ENCODE measurements at regions not wholly inside any gene's neighbourhood (a gene's known extent, or its start where the extent isn't known, plus 50 kb on each side); places are given as distances from the start of the nearest gene placed in this dataset.
"Not testable (repeated sequence)": the region's sequence is repeated elsewhere in the genome, so short reads cannot be mapped to it uniquely, and the experiment has no call there.

- in situ Hi-C loops (cut with HindIII; ENCODE audit: low sequenced_read_pairs) = no loop called here
- TF ChIP-seq CTCF (IDR thresholded peaks at IDR 0.05; ENCODE audit: low read depth, low read length, missing control alignments) = no peak
- H3K4me3 ChIP-seq (ENCODE audit: low read depth, low read length) = no peak overlapping the region
- DNase-seq (ENCODE audit: low read depth) = no peak
Measured at GRCh38 chr6:15157479-15157878, 88.4 kb upstream of the JARID2 start.

- no peak for TF ChIP-seq CTCF (IDR thresholded peaks at IDR 0.05; ENCODE audit: low read depth, low read length, missing control alignments)
- no peak for DNase-seq (ENCODE audit: low read depth)
- in situ Hi-C loops (cut with HindIII; ENCODE audit: low sequenced_read_pairs) = no loop called here
- H3K4me3 ChIP-seq (ENCODE audit: low read depth, low read length) = no peak overlapping the region
Measured at GRCh38 chr6:15158821-15159619, 86.8 kb upstream of the JARID2 start.

- no peak overlapping the region for H3K4me3 ChIP-seq (ENCODE audit: low read depth, low read length)
- no peak for DNase-seq (ENCODE audit: low read depth)
- TF ChIP-seq CTCF (IDR thresholded peaks at IDR 0.05; ENCODE audit: low read depth, low read length, missing control alignments) = no peak
- in situ Hi-C loops (cut with HindIII; ENCODE audit: low sequenced_read_pairs) = no loop called here
Measured at GRCh38 chr6:15160812-15161211, 85.1 kb upstream of the JARID2 start.

DNA sequence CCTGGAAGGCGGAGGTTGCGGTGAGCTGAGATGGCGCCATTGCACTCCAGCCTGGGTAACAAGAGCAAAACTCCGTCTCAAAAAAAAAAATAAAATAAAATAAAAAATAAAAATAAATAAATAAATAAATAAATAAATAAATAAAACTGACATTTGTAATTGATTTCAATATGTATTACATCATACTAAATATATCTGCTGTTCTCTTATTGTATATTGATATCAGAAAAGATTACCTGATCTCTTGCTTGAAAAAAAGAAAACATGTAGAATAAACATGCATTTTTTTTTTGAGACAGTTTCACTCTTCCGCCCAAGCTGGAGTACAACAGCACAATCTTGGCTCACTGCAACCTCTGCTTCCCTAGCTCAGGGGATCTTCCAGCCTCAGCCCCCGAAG is 81.0 kb upstream of the JARID2 start:
- H3K4me3 ChIP-seq (ENCODE audit: low read depth, low read length); DNase-seq (ENCODE audit: low read depth); in situ Hi-C loops (cut with HindIII; ENCODE audit: low sequenced_read_pairs): not testable (repeated sequence)

- no peak for DNase-seq (ENCODE audit: low read depth)
- in situ Hi-C loops (cut with HindIII; ENCODE audit: low sequenced_read_pairs) = no loop called here
- no peak overlapping the region for H3K4me3 ChIP-seq (ENCODE audit: low read depth, low read length)
- TF ChIP-seq CTCF (IDR thresholded peaks at IDR 0.05; ENCODE audit: low read depth, low read length, missing control alignments) = no peak
Measured at GRCh38 chr6:15166121-15166520, 79.7 kb upstream of the JARID2 start.

DNA sequence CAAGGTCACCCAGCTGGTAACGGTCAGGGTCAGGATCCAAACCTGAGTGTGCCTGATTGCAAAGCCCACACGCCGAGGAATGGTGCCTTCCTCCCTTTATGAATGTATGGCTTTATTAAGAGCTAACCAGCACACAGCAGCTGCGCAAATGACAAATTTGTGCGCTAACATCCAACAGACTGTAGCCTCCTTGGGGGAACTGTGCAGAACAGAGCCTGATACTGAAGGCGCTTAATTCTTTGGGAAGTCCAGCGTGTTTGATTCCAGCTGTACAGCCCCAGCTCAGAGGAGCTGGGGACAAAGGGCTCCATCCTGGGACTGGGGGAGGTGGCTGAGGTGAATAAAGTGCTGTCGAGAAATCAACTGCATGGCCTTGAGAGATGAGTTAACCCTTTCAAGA is 75.7 kb upstream of the JARID2 start:
- TF ChIP-seq CTCF (IDR thresholded peaks at IDR 0.05; ENCODE audit: low read depth, low read length, missing control alignments) = no peak
- DNase-seq (ENCODE audit: low read depth) = no peak
- H3K4me3 ChIP-seq (ENCODE audit: low read depth, low read length) = no peak overlapping the region
- in situ Hi-C loops (cut with HindIII; ENCODE audit: low sequenced_read_pairs) = no loop called here

DNA sequence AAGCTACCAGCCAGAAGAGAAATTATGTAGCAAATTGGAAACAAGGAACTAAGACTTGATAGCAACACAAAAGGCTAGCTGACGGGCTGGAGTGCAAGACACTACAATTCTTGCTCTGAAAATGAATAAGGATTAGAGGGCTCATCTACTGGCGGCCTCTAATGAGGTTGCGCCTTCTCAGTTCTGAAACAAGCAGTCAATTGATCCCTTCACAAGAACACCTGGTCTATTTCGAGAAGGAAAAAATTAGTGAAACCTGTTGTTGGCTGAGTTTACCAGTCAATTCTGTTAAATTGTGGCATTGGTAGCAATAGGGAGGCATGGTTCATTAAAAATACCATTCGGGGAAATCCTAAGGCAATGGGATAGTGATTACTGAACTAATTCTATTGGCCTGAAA is 74.8 kb upstream of the JARID2 start:
- in situ Hi-C loops (cut with HindIII; ENCODE audit: low sequenced_read_pairs) = no loop called here
- no peak for TF ChIP-seq CTCF (IDR thresholded peaks at IDR 0.05; ENCODE audit: low read depth, low read length, missing control alignments)
- no peak for DNase-seq (ENCODE audit: low read depth)
- H3K4me3 ChIP-seq (ENCODE audit: low read depth, low read length) = no peak overlapping the region

Data from astrocyte of the cerebellum (primary cell).